Astrocyte (in vitro differentiated cells and primary cell): ENCODE measurements at regions not wholly inside any gene's neighbourhood (a gene's known extent, or its start where the extent isn't known, plus 50 kb on each side); places are given as distances from the start of the nearest gene placed in this dataset.

Experiments
- DNase-seq: peaks from one replicate; pipeline ENCODE4 v3.0.0-alpha.2; 2010; ENCODE audit warnings: low read depth
- FAIRE-seq: peaks from 2 replicates; lab custom pipeline; 2011; peaks lifted over from hg19 to GRCh38; lab: Jason Lieb, UNC
- H2AFZ ChIP-seq: 2 replicates; pipeline ENCODE4 v1.6.0; 2012; ENCODE audit warnings: low read depth, low read length, inconsistent platforms
- H3K27ac ChIP-seq: 2 replicates; pipeline ENCODE4 v1.5.1; 2011; ENCODE audit warnings: low read depth, low read length, inconsistent platforms
- H3K27me3 ChIP-seq: 2 replicates; pipeline ENCODE4 v1.6.0; 2011; ENCODE audit warnings: low read length, inconsistent platforms; ENCODE audit not compliant: insufficient read depth
- H3K36me3 ChIP-seq: 2 replicates; pipeline ENCODE4 v1.5.1; 2011; ENCODE audit warnings: low read length, inconsistent platforms; ENCODE audit not compliant: insufficient read depth
- H3K4me1 ChIP-seq: 2 replicates; pipeline ENCODE4 v1.5.1; 2011; ENCODE audit warnings: low read length, inconsistent platforms; ENCODE audit not compliant: insufficient read depth
- H3K4me2 ChIP-seq: 2 replicates; pipeline ENCODE4 v1.6.0; 2012; ENCODE audit warnings: low read length, inconsistent platforms
- H3K4me3 ChIP-seq: 2 replicates; pipeline ENCODE4 v1.5.1; 2011; ENCODE audit warnings: low read depth, mild to moderate bottlenecking, low read length, inconsistent platforms; ENCODE audit not compliant: insufficient read depth
- H3K79me2 ChIP-seq: 2 replicates; pipeline ENCODE4 v1.6.0; 2012; ENCODE audit warnings: mild to moderate bottlenecking, low read length, inconsistent platforms; ENCODE audit not compliant: insufficient read depth
- H3K9ac ChIP-seq: 2 replicates; pipeline ENCODE4 v1.6.0; 2012; ENCODE audit warnings: mild to moderate bottlenecking, low read length, inconsistent platforms
- H3K9me3 ChIP-seq: 2 replicates; pipeline ENCODE4 v1.5.1; 2012; ENCODE audit warnings: low read depth, mild to moderate bottlenecking, low read length, inconsistent platforms; ENCODE audit not compliant: insufficient read depth
- H4K20me1 ChIP-seq: 2 replicates; pipeline ENCODE4 v1.6.0; 2012; ENCODE audit warnings: low read length, inconsistent platforms; ENCODE audit not compliant: insufficient read depth
- H3K27ac Mint-ChIP-seq: one replicate; pipeline ENCODE4 v1.8.0; 2021; ENCODE audit warnings: mild to moderate bottlenecking, mixed read lengths; ENCODE audit not compliant: unreplicated experiment
- H3K27me3 Mint-ChIP-seq: one replicate; pipeline ENCODE4 v1.8.0; 2021; ENCODE audit warnings: low read depth, mixed read lengths; ENCODE audit not compliant: unreplicated experiment
- H3K36me3 Mint-ChIP-seq: one replicate; pipeline ENCODE4 v1.8.0; 2021; ENCODE audit warnings: low read depth, mixed read lengths; ENCODE audit not compliant: unreplicated experiment
- H3K4me1 Mint-ChIP-seq: one replicate; pipeline ENCODE4 v1.8.0; 2021; ENCODE audit warnings: low read depth, mixed read lengths; ENCODE audit not compliant: unreplicated experiment
- H3K4me3 Mint-ChIP-seq: one replicate; pipeline ENCODE4 v1.8.0; 2021; ENCODE audit warnings: mild to moderate bottlenecking, moderate library complexity, mixed read lengths; ENCODE audit not compliant: unreplicated experiment
- H3K9me3 Mint-ChIP-seq: one replicate; pipeline ENCODE4 v1.8.0; 2021; ENCODE audit warnings: mild to moderate bottlenecking, mixed read lengths; ENCODE audit not compliant: unreplicated experiment
- EZH2 ChIP-seq: IDR thresholded peaks from 2 replicates; pipeline ENCODE4 v1.6.1; 2012; ENCODE audit warnings: mild to moderate bottlenecking, low read length, inconsistent platforms; ENCODE audit not compliant: insufficient read depth
- TF ChIP-seq, protein P1 (sequence below): IDR thresholded peaks from 2 replicates; pipeline ENCODE4 v1.5.1; 2011; ENCODE audit warnings: low read depth, mild to moderate bottlenecking, inconsistent platforms, low read length, moderate library complexity; ENCODE audit not compliant: insufficient read depth

- no peak for DNase-seq
- Histone ChIP-seq H3K27me3 (no peaks in the 10 kb centered on the region), H4K20me1 (no peaks in the 10 kb centered on the region), H3K4me2 (no peak overlapping the region), H3K9me3 (no peaks in the 10 kb centered on the region), H3K4me3 (no peak overlapping the region), H3K36me3 (no peaks in the 10 kb centered on the region), H3K27ac (no peak overlapping the region), H2AFZ (no peak overlapping the region), H3K4me1 (no peaks in the 10 kb centered on the region), H3K9ac (no peak overlapping the region), H3K79me2 (no peaks in the 10 kb centered on the region)
- no peak for FAIRE-seq
- H3K4me1 Mint-ChIP-seq, result peaks cover 8% of the 10 kb centered on the region
- H3K9me3 Mint-ChIP-seq, result no peaks in the 10 kb centered on the region
- no peak overlapping the region for H3K27ac Mint-ChIP-seq
- no peaks in the 10 kb centered on the region for H3K36me3 Mint-ChIP-seq
- TF ChIP-seq, protein P1, sequence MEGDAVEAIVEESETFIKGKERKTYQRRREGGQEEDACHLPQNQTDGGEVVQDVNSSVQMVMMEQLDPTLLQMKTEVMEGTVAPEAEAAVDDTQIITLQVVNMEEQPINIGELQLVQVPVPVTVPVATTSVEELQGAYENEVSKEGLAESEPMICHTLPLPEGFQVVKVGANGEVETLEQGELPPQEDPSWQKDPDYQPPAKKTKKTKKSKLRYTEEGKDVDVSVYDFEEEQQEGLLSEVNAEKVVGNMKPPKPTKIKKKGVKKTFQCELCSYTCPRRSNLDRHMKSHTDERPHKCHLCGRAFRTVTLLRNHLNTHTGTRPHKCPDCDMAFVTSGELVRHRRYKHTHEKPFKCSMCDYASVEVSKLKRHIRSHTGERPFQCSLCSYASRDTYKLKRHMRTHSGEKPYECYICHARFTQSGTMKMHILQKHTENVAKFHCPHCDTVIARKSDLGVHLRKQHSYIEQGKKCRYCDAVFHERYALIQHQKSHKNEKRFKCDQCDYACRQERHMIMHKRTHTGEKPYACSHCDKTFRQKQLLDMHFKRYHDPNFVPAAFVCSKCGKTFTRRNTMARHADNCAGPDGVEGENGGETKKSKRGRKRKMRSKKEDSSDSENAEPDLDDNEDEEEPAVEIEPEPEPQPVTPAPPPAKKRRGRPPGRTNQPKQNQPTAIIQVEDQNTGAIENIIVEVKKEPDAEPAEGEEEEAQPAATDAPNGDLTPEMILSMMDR, result no peak
- no peak for TF ChIP-seq EZH2
- H3K27me3 Mint-ChIP-seq, result no peaks in the 10 kb centered on the region
- H3K4me3 Mint-ChIP-seq, result no peak overlapping the region
These were observed 62.5 kb upstream of the HOPX start for GRCh38 chr4:56743550-56743949.

DNA sequence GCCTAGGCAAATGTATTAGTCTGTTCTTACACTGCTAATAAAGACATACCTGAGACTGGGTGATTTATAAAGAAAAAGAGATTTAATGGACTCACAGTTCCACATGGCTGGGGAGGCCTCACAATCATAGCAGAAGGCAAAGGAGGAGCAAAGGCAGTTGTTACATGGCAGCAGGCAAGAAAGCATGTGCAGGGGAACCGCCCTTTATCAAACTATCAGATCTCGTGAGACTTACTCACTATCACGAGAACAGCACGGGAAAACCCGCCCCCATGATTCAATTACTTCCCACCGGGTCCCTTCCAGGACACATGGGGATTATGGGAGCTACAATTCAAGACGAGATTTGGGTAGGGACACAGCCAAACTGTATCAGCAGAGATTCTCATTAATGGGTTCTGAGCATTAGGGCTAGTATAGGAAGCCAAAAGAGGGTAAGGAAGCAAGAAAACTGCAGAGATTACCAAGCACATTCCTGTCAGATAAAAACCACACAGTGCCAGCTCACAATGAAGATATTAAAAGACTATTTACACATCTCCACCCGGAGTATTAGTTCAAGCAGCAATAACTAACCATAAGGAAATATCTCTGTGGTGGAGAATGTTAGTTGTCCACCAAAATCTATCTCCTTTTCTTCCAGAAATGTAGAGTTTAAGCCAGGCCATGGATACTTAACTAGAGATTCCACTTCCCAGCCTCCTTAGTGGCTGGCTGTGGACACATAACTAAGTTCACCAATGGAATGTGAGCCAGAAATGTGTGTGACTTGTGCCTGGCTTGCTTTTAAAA, 61.2 kb upstream of the HOPX start:
- Histone ChIP-seq H3K4me2 (no peak overlapping the region), H3K27me3 (no peaks in the 10 kb centered on the region), H3K79me2 (no peaks in the 10 kb centered on the region), H4K20me1 (no peaks in the 10 kb centered on the region), H3K27ac (no peak overlapping the region), H3K9me3 (no peaks in the 10 kb centered on the region), H2AFZ (no peak overlapping the region), H3K4me3 (no peak overlapping the region), H3K36me3 (no peaks in the 10 kb centered on the region), H3K4me1 (no peaks in the 10 kb centered on the region), H3K9ac (no peak overlapping the region)
- Mint-ChIP-seq H3K27ac (peak overlapping the region; percentile 88), H3K9me3 (peaks cover 7% of the 10 kb centered on the region), H3K36me3 (no peaks in the 10 kb centered on the region), H3K4me3 (no peak overlapping the region), H3K4me1 (peaks cover 8% of the 10 kb centered on the region), H3K27me3 (peaks cover 4% of the 10 kb centered on the region)
- FAIRE-seq (no peak), DNase-seq (peak; percentile 65)
- no peak for TF ChIP-seq EZH2
- TF ChIP-seq, protein P1, result no peak

- Mint-ChIP-seq H3K27me3 (peaks cover 4% of the 10 kb centered on the region), H3K4me3 (no peak overlapping the region), H3K9me3 (peaks cover 8% of the 10 kb centered on the region), H3K4me1 (peaks cover 8% of the 10 kb centered on the region), H3K27ac (no peak overlapping the region), H3K36me3 (no peaks in the 10 kb centered on the region)
- Histone ChIP-seq H3K4me1 (no peaks in the 10 kb centered on the region), H3K4me3 (no peak overlapping the region), H3K27ac (no peak overlapping the region), H3K9ac (no peak overlapping the region), H3K79me2 (no peaks in the 10 kb centered on the region), H3K9me3 (no peaks in the 10 kb centered on the region), H4K20me1 (no peaks in the 10 kb centered on the region), H3K36me3 (no peaks in the 10 kb centered on the region), H2AFZ (no peak overlapping the region), H3K27me3 (no peaks in the 10 kb centered on the region), H3K4me2 (no peak overlapping the region)
- DNase-seq (no peak), FAIRE-seq (no peak)
- TF ChIP-seq, protein P1, result no peak
- no peak for TF ChIP-seq EZH2
These were observed 60.5 kb upstream of the HOPX start for GRCh38 chr4:56741595-56741994.
